ENCODE measurements at regions not wholly inside any gene's neighbourhood (a gene's known extent, or its start where the extent isn't known, plus 50 kb on each side); places are given as distances from the start of the nearest gene placed in this dataset.

- TF ChIP-seq TARDBP (IDR thresholded peaks at IDR 0.05) (no peak), BHLHE40 (IDR thresholded peaks at IDR 0.05; ENCODE audit: borderline replicate concordance) (no peak), HDGF (IDR thresholded peaks at IDR 0.05; ENCODE audit: borderline replicate concordance) (no peak), ELF4 (IDR thresholded peaks at IDR 0.05) (no peak), SUZ12 (IDR thresholded peaks at IDR 0.05) (no peak), FOXM1 (IDR thresholded peaks at IDR 0.05; ENCODE audit: borderline replicate concordance) (no peak), FOXK2 (IDR thresholded peaks at IDR 0.05) (no peak), L3MBTL2 (conservative IDR thresholded peaks at IDR 0.05) (no peak), PKNOX1 (IDR thresholded peaks at IDR 0.05) (no peak), SP1 (IDR thresholded peaks at IDR 0.05) (no peak), FOXA1 (IDR thresholded peaks at IDR 0.05) (no peak), NFRKB (IDR thresholded peaks at IDR 0.05) (no peak)
Observed at GRCh38 chrX:93454509-93454908, 218.9 kb downstream of the NAP1L3 start.

All from HEK293T (cell line).